ENCODE measurements at regions not wholly inside any gene's neighbourhood (a gene's known extent, or its start where the extent isn't known, plus 50 kb on each side); places are given as distances from the start of the nearest gene placed in this dataset.

- Histone ChIP-seq H3K27me3 (no peaks in the 10 kb centered on the region), H3K4me1 (no peaks in the 10 kb centered on the region), H3K4me3 (no peak overlapping the region), H3K9me3 (no peaks in the 10 kb centered on the region), H3K36me3 (no peaks in the 10 kb centered on the region), H3K27ac (no peak overlapping the region)
- DNase-seq (no peak), ATAC-seq (no peak)
- intact Hi-C loops (cut with DNase I): no loop called here
- no peak for TF ChIP-seq CTCF (IDR thresholded peaks at IDR 0.05)
Measured at GRCh38 chr9:80282766-80283165, 711.0 kb downstream of the TLE4 start.

GRCh38 chr9:80259079-80259478 is 687.3 kb downstream of the TLE4 start:
- no peaks in the 10 kb centered on the region for H3K4me1 ChIP-seq
- ATAC-seq: no peak
- no peak for DNase-seq
- H3K36me3 ChIP-seq: no peaks in the 10 kb centered on the region
- intact Hi-C loops (cut with DNase I): no loop called here
- H3K27me3 ChIP-seq: no peaks in the 10 kb centered on the region
- TF ChIP-seq CTCF (IDR thresholded peaks at IDR 0.05): no peak
- peaks cover 0 to 33% of the 10 kb centered on the region in 2 donors for H3K9me3 ChIP-seq
- no peak overlapping the region for H3K27ac ChIP-seq
- H3K4me3 ChIP-seq: no peak overlapping the region

GRCh38 chr9:80251778-80252177 is 680.0 kb downstream of the TLE4 start:
- no peak for TF ChIP-seq CTCF (IDR thresholded peaks at IDR 0.05)
- Histone ChIP-seq H3K4me1 (no peaks in the 10 kb centered on the region), H3K27ac (no peak overlapping the region), H3K36me3 (no peaks in the 10 kb centered on the region), H3K9me3 (peaks cover 0 to 23% of the 10 kb centered on the region in 2 donors), H3K4me3 (no peak overlapping the region), H3K27me3 (no peaks in the 10 kb centered on the region)
- intact Hi-C loops (cut with DNase I): no loop called here
- DNase-seq (no peak), ATAC-seq (no peak)

GRCh38 chr9:80242022-80242421 is 670.3 kb downstream of the TLE4 start:
- peaks cover 0 to 20% of the 10 kb centered on the region in 2 donors for H3K9me3 ChIP-seq
- H3K27me3 ChIP-seq: no peaks in the 10 kb centered on the region
- intact Hi-C loops (cut with DNase I): no loop called here
- no peaks in the 10 kb centered on the region for H3K4me1 ChIP-seq
- no peak overlapping the region for H3K27ac ChIP-seq
- H3K36me3 ChIP-seq: no peaks in the 10 kb centered on the region
- no peak for DNase-seq
- no peak overlapping the region for H3K4me3 ChIP-seq
- TF ChIP-seq CTCF (IDR thresholded peaks at IDR 0.05): no peak
- ATAC-seq: no peak

- H3K27me3 ChIP-seq: no peaks in the 10 kb centered on the region
- no peaks in the 10 kb centered on the region for H3K4me1 ChIP-seq
- H3K27ac ChIP-seq: no peak overlapping the region
- H3K9me3 ChIP-seq: peaks cover 0 to 22% of the 10 kb centered on the region in 2 donors
- no peak overlapping the region for H3K4me3 ChIP-seq
- DNase-seq (no peak), ATAC-seq (no peak)
- intact Hi-C loops (cut with DNase I): no loop called here
- no peaks in the 10 kb centered on the region for H3K36me3 ChIP-seq
- no peak for TF ChIP-seq CTCF (IDR thresholded peaks at IDR 0.05)
Measured at GRCh38 chr9:80235752-80236151, 664.0 kb downstream of the TLE4 start.

All from left lung (tissue), 4 donors.